Central memory CD4-positive, alpha-beta T cell (primary cell): ENCODE measurements at regions not wholly inside any gene's neighbourhood (a gene's known extent, or its start where the extent isn't known, plus 50 kb on each side); places are given as distances from the start of the nearest gene placed in this dataset.

Source experiments
- DNase-seq: peaks from one replicate; pipeline ENCODE4 v3.0.0; 2022

GRCh38 chr9:135326141-135326540 is 153.4 kb upstream of the PPP1R26 start:
- no peak for DNase-seq

- no peak for DNase-seq
Measured at GRCh38 chr9:135326633-135327152, 152.9 kb upstream of the PPP1R26 start.

- DNase-seq, result no peak
Measured at GRCh38 chr9:135328485-135329417, 150.8 kb upstream of the PPP1R26 start.

- no peak for DNase-seq
Measured at GRCh38 chr9:135329571-135330306, 149.8 kb upstream of the PPP1R26 start.

- DNase-seq, result no peak
Measured at GRCh38 chr9:135330307-135330631, 149.3 kb upstream of the PPP1R26 start.

- DNase-seq, result no peak
Measured at GRCh38 chr9:135330685-135331590, 148.6 kb upstream of the PPP1R26 start.

- DNase-seq, result no peak
Measured at GRCh38 chr9:135332516-135332915, 147.1 kb upstream of the PPP1R26 start.

- no peak for DNase-seq
Measured at GRCh38 chr9:135332979-135333748, 146.4 kb upstream of the PPP1R26 start.

DNA sequence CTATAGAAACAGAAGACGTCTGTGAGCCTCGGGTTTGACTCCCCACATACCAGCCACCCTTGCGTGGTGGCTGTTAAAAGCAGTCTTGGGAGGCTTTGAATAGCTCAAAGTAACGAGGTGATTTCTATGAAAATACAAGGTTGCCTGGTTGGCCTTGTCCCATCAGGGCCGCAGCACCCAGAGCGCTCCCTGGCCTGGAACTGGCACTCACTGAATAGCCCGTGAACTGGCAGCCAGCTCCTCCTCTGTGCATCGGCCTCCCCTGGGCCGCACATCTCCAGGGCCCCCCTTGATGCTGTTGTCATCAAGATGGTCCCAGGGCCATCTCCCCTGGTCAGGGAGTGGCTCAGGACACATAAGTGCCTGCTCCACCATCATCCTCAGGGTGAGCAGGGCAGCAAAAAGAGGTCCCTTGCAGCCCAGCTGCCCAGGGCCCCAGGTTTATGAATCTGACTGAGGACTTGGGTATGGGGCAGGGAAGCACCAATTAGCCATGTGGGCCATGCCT is 144.6 kb upstream of the PPP1R26 start:
- DNase-seq, result no peak

DNA sequence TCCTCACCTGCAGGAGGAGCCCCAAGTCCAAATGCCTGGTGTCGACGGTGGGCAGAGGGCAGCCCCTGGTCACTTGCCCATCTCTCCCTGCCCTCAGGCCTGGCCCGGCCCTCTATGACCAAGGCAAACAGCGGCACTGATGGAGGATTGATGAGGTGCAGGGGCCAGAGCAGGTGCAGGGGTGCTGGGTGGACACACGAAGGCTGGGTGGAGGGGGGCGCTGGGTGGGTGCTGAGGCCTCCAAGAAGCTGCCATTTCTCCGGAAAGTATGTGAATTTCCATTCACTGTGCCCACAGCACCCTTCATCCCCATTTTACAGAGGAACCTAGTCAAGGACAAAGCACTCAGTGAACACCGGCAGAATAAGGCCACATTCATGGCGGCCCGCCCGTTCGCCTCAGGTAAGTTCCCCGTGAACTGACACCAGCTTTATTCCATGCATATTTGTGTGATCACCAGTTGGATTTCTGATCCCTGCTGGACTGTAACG is 143.8 kb upstream of the PPP1R26 start:
- no peak for DNase-seq

DNA sequence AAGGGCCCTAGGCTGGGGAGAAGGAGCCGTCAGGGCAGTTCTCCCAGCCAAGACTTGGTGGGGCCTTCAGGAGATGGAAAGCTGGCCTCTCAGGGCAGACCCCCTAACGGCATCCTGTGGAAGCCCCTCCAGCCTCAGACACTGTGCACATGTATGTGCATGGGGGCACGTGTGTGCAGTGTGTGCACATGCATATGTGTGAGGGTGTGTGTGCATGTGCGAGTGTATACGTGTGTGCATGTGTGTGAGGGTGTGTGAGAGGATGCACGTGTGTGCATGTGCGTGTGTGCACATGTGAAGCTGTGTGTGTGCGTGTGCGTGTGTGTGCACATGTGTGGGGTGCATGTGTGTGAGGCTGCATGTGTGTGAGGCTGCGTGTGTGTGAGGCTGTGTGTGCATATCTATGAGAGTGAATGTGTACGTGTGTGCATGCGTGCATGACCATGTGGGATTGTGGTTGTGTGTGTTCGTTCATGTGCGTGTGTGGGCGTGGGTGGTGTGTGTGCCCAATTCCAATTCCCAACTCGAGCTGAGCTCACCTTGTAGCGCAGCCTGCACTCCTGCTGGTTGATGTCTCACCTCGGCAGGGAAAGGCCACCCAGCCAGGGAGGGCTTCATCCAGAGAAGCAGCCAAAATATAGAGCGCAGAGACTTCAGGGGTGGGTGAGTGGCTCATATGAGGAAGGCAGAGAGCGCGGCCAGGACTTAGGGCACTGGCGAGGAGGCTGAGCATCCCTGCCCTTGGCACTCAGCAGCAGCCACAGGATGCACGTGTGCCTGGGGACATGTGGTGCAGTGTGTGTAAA is 142.7 kb upstream of the PPP1R26 start:
- DNase-seq, result no peak

- no peak for DNase-seq
Measured at GRCh38 chr9:135338546-135338945, 141.0 kb upstream of the PPP1R26 start.

DNA sequence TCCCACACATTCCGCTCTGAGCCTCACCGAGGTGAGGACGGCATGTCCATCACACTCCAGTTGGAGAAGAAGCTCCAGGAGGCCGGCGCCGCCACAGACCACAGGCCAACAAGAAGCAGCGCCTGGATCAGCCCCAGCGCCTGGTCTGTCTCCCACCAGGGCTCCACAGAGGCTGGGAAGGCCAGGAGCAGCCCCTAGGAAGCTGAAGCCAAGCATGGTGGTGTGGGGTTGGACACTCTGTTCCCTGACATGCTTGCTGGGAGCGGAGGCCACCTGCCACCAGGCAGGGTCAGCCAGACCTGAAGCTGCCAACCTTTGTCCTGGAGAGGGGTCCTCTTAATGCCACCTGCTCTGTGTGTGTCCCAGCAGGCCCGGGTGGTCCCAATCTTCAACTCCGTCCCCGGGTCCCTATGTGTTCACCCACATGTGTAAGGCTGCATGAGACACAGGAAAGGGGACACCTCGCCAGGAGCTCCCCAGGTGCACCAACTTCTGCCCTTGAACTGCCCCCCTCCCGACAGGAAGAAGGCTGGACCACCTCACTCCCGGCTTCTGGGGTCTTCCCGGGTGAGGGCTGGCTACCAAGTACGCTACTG is 140.1 kb upstream of the PPP1R26 start:
- DNase-seq, result no peak

DNA sequence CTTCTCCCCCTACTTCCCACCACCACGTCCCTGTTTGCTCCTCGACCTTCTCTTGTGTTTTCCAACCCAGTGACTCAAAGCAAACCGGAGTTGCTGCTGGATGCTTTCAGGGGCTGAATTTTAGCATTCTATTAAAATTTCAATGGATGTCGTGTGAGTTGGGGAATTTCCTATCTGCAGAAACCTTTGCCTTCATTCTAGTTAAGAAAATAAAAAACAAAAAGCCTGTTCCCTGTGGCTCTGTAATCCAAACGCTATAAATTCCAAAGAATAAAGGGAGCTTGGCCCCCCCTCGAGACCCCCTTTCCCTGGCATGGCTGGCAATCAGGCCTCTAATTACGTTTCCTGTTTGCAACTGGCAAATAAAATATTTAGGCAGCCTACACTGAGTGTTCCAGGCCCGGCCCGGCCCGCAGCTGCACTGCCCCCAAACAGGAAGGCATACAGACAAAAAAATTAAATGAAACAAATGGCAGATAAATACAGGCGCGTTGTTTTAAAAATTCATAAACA is 139.4 kb upstream of the PPP1R26 start:
- DNase-seq, result no peak

DNA sequence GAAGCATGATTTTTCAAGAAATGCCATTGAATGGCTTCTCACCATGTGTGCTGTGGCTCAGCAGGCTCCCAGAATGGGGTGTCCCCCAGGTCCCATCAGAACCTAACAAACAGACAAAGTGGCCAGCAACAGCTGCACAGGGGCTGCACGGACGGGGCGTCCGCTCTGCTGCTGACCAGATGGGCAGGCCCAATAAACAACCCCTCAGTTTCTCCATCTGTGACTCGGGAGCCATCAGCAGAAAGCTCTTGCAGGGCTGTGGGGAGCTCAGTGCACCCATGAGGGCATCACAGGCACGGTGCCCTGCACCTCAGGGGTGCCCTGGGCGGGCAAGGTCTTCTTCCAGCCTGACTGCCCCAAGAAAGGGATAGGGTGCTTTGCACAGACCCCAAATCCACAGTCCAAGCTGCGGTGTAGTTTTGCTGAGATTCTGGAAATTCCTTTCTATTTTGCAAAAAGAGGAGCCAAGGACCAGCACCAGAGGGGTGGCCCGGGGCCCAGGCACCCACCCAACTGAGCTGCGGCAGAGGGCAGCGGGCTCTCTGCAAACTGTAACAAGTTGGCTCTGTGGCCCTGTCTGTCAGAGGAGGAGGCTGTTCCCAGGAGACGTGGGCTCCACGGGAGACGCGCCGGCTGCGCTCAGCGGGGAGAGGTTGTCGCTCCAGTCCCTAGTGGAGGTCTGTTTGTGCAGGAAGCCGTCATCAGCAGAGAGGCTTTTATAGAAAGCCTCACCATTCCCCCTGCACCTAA is 138.7 kb upstream of the PPP1R26 start:
- DNase-seq, result no peak

- DNase-seq, result no peak
Measured at GRCh38 chr9:135341612-135342169, 137.9 kb upstream of the PPP1R26 start.

DNA sequence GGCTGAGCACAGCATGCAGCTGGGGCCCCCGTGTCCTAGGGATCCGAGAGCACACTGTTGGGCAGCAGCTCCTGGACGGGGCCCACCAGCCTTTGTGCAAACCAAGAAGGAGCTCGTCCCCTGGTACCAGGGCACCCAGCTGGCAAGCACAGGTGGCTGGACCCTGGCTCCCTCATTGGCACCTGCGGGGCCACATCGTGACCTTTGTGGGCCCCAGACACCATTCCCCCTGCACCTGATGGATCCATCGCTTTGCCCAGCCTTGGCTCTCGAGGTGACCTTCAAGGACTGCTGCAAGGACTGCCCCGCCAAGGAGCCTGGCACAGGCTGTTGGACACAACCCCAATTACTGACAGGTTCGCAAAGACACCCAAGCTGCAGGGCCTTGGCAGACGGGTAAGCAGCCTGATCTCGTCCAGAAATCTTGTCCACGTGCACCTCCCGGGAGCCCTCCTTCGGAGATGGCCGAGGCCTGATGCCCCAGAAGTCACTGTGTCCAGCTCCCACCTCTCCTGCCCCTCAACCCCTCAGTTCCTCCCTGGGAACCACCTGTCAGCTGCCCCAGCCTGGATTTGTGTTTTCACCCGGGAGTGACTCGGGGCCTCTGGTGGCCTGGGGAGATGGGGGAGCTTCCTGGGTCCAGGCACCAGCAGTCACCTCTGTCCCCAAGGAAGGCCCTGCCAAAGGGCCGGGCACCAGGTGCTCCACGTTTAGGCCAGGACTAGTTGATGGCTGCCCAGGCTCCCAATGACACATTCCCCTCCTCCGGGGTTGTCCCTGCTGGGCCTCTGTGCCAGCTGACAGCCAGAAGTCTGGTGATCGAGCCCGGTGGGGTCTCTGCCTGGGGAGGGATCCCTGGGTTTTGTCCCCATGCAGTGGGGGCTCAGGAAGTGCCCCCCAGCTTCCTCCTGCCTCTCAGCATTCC is 137.1 kb upstream of the PPP1R26 start:
- no peak for DNase-seq

- DNase-seq, result no peak
Measured at GRCh38 chr9:135343136-135343535, 136.4 kb upstream of the PPP1R26 start.
